ENCODE measurements at regions not wholly inside any gene's neighbourhood (a gene's known extent, or its start where the extent isn't known, plus 50 kb on each side); places are given as distances from the start of the nearest gene placed in this dataset.

- TF ChIP-seq POLR2A (IDR thresholded peaks at IDR 0.05) (no peak), CTCF (IDR thresholded peaks at IDR 0.05) (no peak)
- H3K27ac ChIP-seq, result peak overlapping the region; percentile 38 to 45
- intact Hi-C loops (cut with DNase I; ENCODE audit: low total_unique reads), result no loop called here
- no peaks in the 10 kb centered on the region for H3K9me3 ChIP-seq
- no peak overlapping the region for H3K4me3 ChIP-seq
- H3K4me1 ChIP-seq, result no peaks in the 10 kb centered on the region
- DNase-seq, result no peak
- H3K36me3 ChIP-seq, result no peaks in the 10 kb centered on the region
- no peaks in the 10 kb centered on the region for H3K27me3 ChIP-seq
Measured at GRCh38 chr15:36468746-36469145, 110.7 kb upstream of the CDIN1 start.

GRCh38 chr15:36469311-36469966, 110.0 kb upstream of the CDIN1 start:
- Histone ChIP-seq H3K4me1 (no peaks in the 10 kb centered on the region), H3K36me3 (no peaks in the 10 kb centered on the region), H3K27me3 (no peaks in the 10 kb centered on the region), H3K4me3 (no peak overlapping the region), H3K9me3 (no peaks in the 10 kb centered on the region), H3K27ac (peak overlapping the region; percentile 38 to 45)
- TF ChIP-seq CTCF (IDR thresholded peaks at IDR 0.05) (no peak), POLR2A (IDR thresholded peaks at IDR 0.05) (no peak)
- intact Hi-C loops (cut with DNase I; ENCODE audit: low total_unique reads), result no loop called here
- no peak for DNase-seq

GRCh38 chr15:36472672-36473071, 106.8 kb upstream of the CDIN1 start:
- TF ChIP-seq CTCF (IDR thresholded peaks at IDR 0.05), result no peak
- no peak for TF ChIP-seq POLR2A (IDR thresholded peaks at IDR 0.05)
- intact Hi-C loops (cut with DNase I; ENCODE audit: low total_unique reads), result no loop called here
- H3K27ac ChIP-seq, result no peak overlapping the region
- no peaks in the 10 kb centered on the region for H3K36me3 ChIP-seq
- no peaks in the 10 kb centered on the region for H3K9me3 ChIP-seq
- no peaks in the 10 kb centered on the region for H3K4me1 ChIP-seq
- H3K4me3 ChIP-seq, result no peak overlapping the region
- no peaks in the 10 kb centered on the region for H3K27me3 ChIP-seq
- no peak for DNase-seq

GRCh38 chr15:36478561-36478960, 100.9 kb upstream of the CDIN1 start:
- Histone ChIP-seq H3K4me1 (no peaks in the 10 kb centered on the region), H3K27ac (no peak overlapping the region), H3K9me3 (no peaks in the 10 kb centered on the region), H3K4me3 (no peak overlapping the region), H3K27me3 (no peaks in the 10 kb centered on the region), H3K36me3 (no peaks in the 10 kb centered on the region)
- intact Hi-C loops (cut with DNase I; ENCODE audit: low total_unique reads), result no loop called here
- TF ChIP-seq CTCF (IDR thresholded peaks at IDR 0.05), result no peak
- no peak for TF ChIP-seq POLR2A (IDR thresholded peaks at IDR 0.05)
- DNase-seq, result no peak

- intact Hi-C loops (cut with DNase I; ENCODE audit: low total_unique reads), result no loop called here
Measured at GRCh38 chr15:36479200-36479896, 100.1 kb upstream of the CDIN1 start.

More at GRCh38 chr15:36479200-36479896, 100.1 kb upstream of the CDIN1 start:
- no peaks in the 10 kb centered on the region for H3K36me3 ChIP-seq
- no peak for DNase-seq
- no peak for TF ChIP-seq POLR2A (IDR thresholded peaks at IDR 0.05)
- TF ChIP-seq CTCF (IDR thresholded peaks at IDR 0.05), result no peak
- no peaks in the 10 kb centered on the region for H3K4me1 ChIP-seq
- no peaks in the 10 kb centered on the region for H3K27me3 ChIP-seq
- H3K9me3 ChIP-seq, result no peaks in the 10 kb centered on the region
- H3K4me3 ChIP-seq, result no peak overlapping the region
- no peak overlapping the region for H3K27ac ChIP-seq
